ENCODE measurements at regions not wholly inside any gene's neighbourhood (a gene's known extent, or its start where the extent isn't known, plus 50 kb on each side); places are given as distances from the start of the nearest gene placed in this dataset.
A peak's percentile ranks its signal among the peaks of the same experiment; 100 is the strongest.
"Not testable (repeated sequence)": the region's sequence is repeated elsewhere in the genome, so short reads cannot be mapped to it uniquely, and the experiment has no call there.

DNA sequence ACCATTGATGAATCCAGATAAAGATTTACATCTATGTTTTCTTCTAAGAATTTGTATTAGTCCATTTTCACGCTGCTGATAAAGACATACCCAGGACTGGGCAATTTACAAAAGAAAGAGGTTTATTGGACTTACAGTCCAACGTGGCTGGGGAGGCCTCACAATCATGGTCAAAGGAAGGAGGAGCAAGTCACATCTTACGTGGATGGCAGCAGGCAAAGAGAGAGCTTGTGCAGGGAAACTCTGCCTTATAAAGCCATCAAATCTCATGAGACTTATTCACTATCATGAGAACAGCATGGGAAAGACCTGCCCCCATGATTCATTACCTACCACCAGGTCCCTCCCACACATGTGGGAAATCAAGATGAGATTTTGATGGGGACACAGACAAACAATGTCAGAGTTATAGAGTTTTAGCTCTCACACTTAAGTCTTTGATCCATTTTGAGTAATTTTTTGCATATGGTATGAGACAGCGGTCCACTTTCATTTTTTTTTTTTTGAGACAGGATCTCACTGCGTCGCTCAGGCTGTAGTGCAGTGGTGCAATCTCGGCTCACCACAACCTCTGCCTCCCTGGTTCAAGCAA, 53.5 kb upstream of the JADE2 start:
- not testable (repeated sequence) for DNase-seq (ENCODE audit: low read depth)

DNA sequence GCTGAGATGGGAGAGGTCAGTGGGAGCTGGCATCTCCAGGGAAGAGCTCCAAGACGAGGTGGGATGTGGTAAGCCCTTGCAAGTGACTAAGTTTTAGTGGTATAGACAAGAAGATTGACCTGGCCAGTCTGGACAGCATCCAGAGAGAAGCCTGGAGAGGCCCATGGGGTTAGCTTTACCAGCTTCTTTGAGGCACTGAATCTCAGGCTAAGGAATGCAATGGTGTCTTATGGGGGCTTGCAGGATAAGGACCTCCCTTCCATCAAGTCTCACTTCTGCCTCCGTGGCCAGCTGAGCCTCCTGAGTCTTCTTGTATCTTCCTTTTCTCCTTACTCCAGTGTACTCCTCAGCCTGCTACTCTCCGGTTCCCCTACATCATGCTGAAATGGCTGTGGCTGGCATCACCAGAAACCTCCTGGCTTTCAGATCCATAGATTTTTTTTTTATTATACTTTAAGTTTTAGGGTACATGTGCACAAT, 56.5 kb upstream of the JADE2 start:
- no peak for DNase-seq (ENCODE audit: low read depth)

DNA sequence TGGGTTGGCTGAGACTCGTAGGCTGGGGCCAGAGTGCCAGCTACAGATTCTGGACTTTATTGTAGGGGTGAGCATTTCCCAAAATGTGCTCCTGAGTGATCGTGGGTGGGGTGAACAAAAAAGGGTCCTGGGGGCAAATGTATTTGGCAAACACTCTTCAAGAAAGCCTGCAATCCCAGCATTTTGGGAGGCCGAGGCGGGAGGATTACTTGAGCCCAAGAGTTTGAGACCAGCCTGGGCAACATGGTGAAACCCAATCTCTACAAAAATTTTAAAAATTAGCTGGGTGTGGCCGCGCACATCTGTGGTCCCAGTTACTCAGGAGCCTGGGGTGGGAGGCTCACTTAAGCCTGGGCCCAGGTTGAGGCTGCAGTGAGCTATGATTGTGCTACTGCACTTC, 55.5 kb upstream of the CDKN2AIPNL start:
- no peak for DNase-seq (ENCODE audit: low read depth)

DNA sequence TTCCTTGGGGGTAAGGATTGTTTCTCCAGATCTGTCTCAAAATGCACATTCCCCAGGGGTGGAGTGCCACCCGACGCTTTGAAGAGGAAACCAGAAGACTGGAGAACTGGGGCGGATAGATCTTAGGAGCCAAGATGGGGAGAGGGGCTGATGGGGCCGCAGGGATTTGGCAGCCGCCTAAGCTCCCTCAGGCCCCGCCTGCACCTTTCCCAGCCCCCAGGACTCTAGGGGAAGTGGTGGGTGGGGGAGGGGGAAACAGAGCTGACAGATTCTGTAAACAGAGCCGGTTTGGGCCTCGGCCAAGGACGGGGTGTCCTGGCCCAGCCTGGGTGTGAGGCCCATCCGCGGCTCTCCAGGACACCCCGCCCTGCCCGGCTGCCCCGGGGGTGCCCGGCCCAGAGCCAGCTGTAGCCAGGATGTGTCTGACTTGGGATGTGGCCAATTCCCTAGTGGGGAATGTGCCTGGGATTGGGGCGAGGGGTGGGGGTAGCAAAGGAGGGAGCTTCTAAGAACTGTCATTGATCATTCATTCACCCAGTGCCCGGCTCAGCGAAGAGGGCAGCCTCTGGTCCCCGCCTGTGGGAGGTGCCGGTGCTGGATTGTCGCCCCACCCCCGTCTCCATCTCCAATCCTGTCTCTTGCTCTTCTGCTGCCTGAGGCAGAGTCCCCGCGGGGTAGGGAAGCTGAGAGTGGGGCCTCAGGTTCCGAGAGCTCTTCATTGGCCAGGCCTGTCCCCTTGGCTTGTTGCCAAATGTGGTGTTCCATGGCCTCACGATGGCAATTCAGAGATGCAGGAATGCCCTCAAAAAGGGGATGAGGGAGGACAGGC, 54.8 kb upstream of the CDKN2AIPNL start:
- peak; percentile 10 for DNase-seq (ENCODE audit: low read depth)

DNA sequence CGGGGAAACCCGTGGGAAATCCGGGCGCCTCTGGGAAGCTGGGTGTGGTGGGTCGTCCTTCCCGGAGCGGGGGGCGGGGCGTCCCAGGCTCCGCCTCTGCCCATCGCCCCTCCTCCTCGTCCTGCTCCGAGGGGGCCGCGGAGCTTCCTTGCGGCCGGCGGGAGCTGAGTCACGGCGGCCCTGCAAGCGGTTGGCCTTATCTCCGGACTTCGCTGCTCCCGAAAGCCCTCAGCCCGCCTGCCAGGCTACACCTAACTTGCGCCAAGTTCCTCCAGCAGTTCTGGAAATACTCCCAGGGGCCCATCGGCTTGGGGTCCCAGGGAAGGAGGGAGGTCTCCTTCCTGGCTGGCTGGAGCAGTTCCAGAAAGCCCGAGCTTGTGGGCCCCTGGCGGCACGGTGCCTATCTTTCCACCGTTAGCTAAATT, 54.1 kb upstream of the CDKN2AIPNL start:
- peak; percentile 8 for DNase-seq (ENCODE audit: low read depth)

DNA sequence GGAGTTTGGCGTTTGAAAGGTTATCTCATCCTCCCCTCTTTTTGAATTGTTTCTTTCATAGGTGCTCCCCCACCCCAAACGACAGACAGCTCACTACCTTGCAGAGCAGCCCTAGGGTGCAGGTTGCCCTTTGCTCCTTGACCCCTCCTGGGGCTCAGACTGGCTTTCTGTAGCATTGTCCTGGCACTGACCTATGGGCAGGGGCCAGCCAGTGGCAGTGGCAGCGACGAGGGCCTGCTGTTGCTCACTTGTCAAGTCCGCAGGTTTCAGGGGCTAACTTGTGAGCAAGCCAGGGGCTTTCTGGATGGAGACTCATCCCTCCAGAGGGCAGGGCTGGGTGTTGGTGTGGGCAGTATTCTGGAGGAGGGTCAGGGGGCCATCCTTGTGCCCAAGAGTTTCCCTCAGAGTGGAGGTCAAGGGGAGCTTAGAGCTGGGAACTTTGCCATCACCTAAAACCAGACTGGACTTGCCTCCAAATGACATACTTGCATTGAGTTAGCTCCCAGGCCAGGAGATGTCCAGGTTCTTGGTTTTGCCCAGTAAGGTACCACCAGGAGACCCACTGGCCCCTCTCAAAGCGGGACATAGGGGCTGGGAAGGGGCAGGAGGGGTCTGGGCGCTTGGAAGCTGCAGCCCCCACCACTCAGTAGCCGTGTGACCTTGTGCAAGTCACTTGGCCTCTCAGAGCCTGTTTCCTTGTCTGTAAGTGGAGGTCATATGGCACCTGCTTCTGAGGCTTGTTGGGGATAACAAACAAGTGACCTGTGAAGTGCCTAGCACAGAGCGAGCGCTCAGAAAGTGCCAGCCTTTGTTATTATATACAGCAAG, 53.5 kb upstream of the CDKN2AIPNL start:
- DNase-seq (ENCODE audit: low read depth): no peak

DNA sequence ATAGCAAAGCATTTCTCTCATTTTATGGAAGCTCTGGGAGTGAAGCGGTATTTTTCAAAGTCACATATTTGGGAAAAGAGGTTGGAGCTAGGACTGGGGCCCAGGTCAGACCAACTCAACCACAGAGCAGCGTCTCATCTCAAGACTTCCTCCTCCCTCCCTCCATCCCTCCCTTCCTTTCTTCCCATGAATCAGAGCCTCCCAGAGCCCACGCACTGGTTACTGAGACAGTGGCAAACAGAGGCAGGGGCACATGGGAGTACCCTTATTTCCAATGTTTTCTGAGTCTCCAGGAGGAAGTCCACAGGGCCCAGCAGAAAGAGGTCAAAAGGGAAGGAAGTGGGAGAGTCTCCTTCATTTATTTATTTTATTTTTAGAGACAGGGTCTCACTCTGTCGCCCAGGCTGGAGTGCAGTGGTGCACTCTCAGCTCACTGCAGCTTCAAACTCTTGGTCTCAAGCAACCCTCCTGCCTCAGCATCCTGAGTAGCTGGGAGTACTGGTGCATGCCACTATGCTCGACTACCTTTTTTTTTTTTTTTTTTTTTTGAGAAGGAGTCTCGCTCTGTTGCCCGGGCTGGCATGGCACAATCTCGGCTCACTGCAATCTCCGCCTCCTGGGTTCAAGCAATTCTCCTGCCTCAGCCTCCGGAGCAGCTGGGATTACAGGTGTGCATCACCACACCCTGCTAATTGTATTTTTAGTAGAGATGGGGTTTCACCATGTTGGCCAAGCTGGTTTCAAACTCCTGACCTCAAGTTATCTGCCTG, 52.5 kb upstream of the CDKN2AIPNL start:
- DNase-seq (ENCODE audit: low read depth): no peak

DNA sequence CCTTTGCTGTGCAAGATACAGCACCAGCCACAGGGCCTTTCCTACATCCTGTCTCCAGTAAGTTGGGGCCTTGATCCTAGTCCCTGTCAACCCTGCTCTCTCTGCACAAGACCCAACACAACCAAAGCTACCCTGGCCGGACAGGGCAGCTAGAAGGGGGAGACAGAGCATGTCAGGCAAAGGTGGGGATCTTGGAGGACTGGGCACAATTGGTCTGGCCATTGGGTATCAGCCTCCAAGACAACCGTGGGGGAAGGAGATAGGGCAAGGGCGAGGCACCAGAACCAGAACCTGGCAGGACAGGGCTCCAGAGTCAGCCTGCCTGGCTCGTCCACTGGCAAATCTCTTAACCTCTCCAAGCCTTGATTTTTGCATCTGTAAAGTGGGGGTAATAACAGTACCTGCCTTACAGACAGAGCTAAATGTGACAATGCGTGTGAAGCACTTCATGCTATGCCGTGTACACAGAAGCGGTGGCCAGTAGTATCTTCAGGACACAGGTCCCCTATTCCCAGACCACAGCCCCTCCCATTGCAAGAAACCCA, 51.6 kb upstream of the CDKN2AIPNL start:
- DNase-seq (ENCODE audit: low read depth): no peak

DNA sequence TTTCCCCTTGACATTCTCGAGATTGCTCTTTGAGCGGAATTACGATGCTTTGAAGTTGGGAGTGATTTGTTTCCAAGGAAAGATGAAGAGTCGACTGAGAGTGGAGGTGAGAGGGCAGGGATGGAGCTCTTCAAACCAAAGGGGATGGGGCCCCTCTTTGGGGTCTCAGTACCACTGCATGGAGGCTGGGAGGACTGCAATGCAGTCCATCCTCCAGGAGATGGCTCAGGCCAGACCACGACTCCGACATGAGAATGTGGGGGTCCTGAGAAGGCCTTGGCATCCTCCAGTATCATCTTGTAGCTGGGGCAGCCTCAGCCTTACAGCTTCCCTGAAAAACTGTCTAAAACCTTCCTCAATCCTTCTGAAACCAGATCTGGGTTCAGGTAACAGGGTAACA, 51.1 kb upstream of the CDKN2AIPNL start:
- no peak for DNase-seq (ENCODE audit: low read depth)

DNA sequence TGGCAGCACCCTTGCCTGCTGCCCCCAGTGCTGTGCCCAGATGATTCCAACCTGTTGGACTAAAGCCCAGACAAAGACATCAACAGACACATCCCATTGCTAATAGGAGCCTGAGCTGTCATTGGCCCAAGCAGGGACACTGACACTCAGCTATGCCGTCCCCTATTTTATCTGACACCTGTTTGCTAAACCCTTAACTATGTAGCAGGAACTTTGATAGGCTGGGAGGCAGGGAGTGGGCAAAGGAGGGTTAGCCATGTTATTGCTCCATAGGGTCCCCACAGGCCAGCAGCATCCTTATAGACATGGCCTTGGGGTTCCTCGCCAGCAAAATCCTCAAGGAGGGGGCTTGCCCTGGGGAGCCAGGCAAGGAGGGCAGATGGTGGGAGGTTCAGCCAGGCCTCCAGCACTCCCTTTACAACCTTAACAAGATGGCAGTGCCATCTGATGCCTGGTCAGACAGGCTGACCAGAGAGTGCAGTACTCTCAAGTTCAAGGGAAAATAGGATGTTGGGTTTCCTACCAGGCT, 50.4 kb upstream of the CDKN2AIPNL start:
- no peak for DNase-seq (ENCODE audit: low read depth)

Measured in activated gamma-delta T cell treated with anti-CD3 and anti-CD28 coated beads, Interleukin-2, amount 50 U/mL, for 16 hours (primary cell).